GM21723 (cell line): ENCODE measurements at regions not wholly inside any gene's neighbourhood (a gene's known extent, or its start where the extent isn't known, plus 50 kb on each side); places are given as distances from the start of the nearest gene placed in this dataset.
"Not testable (repeated sequence)": the region's sequence is repeated elsewhere in the genome, so short reads cannot be mapped to it uniquely, and the experiment has no call there.

Source experiments
- ATAC-seq: cut with Tn5 transposase; IDR thresholded peaks from one replicate; pipeline ENCODE4 v1.9.1; 2021; ENCODE audit warnings: mild to moderate bottlenecking, moderate library complexity; ENCODE audit not compliant: unreplicated experiment

DNA sequence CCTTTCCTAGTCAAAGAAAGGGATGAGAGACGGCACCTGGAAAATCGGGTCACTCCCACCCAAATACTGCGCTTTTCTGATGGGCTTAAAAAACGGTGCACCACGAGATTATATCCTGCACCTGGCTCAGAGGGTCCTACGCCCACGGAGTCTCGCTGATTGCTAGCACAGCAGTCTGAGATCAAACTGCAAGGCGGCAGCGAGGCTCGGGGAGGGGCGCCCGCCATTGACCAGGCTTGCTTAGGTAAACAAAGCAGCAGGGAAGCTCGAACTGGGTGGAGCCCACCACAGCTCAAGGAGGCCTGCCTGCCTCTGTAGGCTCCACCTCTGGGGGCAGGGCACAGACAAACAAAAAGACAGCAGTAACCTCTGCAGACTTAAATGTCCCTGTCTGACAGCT is 309.9 kb downstream of the KIF20B start:
- not testable (repeated sequence) for ATAC-seq

GRCh38 chr10:90018819-90019218 is 317.4 kb downstream of the KIF20B start:
- no peak for ATAC-seq

DNA sequence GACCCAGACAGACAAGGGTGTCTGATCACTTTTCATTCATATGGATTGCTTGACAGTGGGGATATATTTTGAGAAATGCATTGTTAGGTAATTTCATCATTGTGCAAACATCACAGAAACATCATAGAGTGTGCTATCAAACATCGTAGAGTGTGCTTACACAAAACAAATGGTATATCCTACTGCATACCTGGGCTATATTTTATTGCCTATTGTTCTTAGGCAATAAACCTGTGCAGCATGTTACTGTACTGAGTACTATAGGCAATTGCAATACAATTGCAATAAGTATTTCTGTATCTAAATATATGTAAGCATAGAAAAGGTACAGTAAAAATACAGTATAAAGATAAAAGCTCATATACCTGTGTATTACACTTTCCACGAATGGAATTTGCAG is 319.1 kb downstream of the KIF20B start:
- no peak for ATAC-seq

GRCh38 chr10:90023950-90024349 is 322.6 kb downstream of the KIF20B start:
- ATAC-seq: no peak

- no peak for ATAC-seq
These were observed 326.9 kb downstream of the KIF20B start for GRCh38 chr10:90028312-90028711.

DNA sequence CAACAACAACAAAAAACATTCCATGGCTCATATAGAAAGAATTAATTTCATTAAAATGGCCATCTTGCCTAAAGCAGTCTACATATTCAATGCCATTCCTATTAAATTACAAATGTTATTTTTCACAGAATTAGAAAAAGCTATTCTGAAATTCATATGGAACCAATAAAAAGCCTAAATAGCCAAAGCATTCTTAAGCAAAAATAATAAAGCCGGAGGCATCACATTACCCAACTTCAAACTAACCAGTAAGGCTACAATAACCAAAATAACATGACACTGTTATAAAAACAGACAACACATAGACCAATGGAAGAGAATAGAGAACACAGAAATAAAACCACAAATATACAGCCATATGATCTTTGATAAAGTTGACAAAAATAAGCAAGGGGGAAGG is 330.4 kb downstream of the KIF20B start:
- no peak for ATAC-seq

- no peak for ATAC-seq
These were observed 331.1 kb downstream of the KIF20B start for GRCh38 chr10:90032519-90032918.

DNA sequence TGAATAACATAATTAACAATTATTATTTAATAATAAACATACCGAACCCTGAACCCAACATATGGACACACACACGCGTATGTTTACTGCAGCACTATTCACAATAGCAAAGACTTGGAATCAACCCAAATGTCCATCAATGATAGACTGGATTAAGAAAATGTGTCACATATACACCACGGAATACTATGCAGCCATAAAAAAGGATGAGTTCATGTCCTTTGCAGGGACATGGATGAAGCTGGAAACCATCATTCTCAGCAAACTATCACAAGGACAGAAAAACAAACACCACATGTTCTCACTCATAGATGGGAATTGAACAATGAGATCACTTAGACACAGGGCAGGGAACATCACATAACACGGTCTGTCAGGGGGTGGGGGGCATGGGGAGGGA is 333.5 kb downstream of the KIF20B start:
- not testable (repeated sequence) for ATAC-seq

GRCh38 chr10:90041585-90041984 is 340.2 kb downstream of the KIF20B start:
- ATAC-seq: no peak

- ATAC-seq: no peak
These were observed 340.7 kb downstream of the KIF20B start for GRCh38 chr10:90042075-90042474.

DNA sequence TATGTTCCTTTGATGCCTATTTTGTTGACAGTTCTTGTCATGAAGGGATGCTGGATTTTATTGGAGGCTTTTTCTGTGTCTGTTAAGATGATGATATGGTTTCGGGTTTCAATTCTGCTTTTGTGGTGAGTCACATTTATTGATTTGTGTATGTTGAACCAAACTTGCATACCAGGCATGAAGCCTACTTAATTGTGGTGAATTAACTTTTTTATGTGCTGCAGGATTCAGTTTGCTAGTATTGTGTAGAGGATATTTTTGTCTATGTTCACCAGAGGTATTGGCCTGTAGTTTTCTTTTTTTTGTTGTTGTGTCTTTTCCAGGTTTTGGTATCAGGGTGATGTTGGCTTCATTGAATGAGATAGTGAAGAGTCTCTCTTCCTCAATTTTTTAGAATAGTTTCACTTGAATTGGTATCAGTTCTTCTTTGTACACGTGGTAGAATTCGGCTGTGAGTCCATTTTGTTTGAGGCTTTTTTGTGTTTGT is 345.9 kb downstream of the KIF20B start:
- ATAC-seq: peak; percentile 86

DNA sequence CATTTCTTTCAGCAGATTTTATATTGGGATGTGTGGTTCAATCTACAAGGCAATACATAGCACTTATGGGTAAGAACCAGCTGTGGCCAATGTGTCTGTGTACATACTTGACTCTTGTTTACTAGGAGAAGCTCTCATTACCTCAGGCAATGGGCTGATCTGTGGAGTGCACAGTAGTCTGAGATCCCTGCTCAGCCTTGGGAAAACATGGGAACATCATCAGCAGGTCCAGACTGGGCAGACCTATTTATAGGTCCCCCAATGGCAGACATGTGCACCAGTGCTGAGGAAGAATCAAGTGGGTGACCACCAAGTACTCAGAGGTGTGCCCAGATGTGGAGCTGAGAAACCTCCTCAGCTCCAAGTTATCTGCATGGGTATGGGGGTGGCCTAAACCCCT is 349.7 kb downstream of the KIF20B start:
- ATAC-seq: peak; percentile 12

DNA sequence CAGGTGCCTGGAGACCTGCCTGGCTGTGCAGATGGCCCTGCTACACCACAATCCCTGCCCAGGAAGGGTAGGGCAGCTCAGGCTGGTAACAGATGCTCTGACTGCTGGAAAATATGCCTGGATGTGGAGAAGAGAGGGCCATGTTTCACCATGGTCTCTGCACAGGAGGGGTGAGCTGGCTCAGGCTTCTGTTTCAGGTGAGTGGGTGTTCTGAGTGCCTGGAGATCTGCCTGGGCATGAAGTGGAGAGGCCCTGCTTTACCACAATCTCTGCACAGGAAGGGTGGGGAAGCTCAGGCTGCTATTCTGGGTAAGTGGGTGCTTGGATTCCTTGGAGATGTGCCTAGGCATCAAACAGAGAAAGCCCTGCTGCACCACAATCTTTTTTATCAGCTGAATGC is 350.1 kb downstream of the KIF20B start:
- ATAC-seq: peak; percentile 51

DNA sequence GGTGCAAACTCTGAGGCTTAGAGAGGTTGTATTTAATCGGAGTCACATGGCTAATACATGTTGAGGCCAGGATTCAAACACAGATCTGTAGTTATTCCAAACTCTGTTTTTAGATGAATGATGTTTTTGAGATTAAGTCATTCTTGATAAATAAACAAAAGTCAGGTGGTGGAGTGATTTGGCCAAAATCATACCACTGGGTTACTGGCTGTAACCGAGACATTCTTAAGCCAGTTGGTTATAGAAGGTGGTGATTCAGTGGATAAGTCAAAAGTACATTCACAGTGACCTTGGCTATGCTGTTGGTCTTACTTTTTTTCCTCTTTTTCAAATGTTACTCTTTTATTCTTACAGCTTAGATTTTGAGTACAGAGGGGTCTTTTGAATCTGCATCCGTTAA is 361.4 kb downstream of the KIF20B start:
- ATAC-seq: no peak

GRCh38 chr10:90064295-90064694 is 362.9 kb downstream of the KIF20B start:
- no peak for ATAC-seq

- no peak for ATAC-seq
These were observed 365.0 kb downstream of the KIF20B start for GRCh38 chr10:90066435-90066834.

DNA sequence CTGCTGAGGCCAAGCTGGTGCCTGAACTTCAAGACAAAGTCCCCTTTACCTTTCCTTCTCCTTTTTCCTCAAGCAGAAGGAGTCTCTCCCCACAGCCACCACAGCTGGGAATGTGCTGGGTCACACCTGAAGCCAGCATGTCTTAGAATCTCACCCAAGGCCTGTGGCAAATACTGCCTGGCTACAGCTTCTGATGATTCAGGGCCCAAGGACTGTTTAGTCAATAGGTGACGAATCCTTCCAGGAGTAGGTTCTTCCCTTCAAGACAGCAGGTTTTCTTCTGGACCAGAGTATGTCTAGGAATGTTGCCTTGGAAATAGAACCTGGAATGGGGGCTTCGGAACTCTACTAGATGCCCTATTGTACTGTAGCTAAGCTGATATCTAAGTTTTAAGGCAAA is 374.6 kb downstream of the KIF20B start:
- no peak for ATAC-seq

- ATAC-seq: no peak
These were observed 378.4 kb downstream of the KIF20B start for GRCh38 chr10:90079819-90080218.

DNA sequence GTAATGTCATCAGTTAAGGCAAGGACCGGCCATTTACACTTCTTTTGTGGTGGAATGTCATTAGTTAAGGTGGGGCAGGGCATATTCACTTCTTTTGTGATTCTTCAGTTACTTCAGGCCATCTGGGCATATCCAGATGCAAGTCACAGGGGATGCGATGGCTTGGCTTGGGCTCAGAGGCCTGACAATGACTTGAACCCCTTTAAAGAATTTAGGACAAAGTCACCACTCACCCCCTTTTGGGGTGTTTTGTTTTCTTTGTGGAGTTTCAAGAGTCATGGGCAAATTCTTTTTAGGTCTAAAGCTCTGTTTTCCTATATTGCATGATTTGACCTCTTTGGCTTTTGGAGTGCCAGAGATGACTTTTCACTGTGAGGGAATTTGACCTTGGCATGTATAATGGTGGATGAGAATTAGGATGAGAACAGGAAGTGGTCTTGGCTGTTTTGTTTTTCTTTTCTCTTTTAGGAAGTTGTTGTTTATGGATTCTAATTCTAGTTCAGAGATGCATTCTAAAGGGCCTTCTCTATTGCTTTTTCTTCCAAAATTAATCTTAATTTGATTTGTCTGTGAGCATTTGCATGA is 385.3 kb downstream of the KIF20B start:
- ATAC-seq: not testable (repeated sequence)

GRCh38 chr10:90087197-90088023 is 386.0 kb downstream of the KIF20B start:
- ATAC-seq: peak; percentile 100

DNA sequence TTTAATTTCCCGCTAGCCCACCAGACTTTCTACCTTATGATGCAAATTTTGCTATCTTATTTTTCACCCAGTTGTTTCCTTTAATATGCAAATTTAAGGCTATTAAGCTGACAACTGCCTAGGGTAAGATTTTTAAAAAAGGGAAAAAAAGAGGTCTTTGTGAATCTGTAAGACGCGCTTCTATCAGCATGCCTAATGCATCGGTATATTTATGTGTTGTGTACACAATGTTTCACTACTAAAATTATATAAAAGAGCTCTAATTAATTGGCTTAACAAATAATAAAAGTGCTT is 386.6 kb downstream of the KIF20B start:
- ATAC-seq: no peak

- ATAC-seq: no peak
These were observed 388.3 kb downstream of the KIF20B start for GRCh38 chr10:90089719-90090118.

DNA sequence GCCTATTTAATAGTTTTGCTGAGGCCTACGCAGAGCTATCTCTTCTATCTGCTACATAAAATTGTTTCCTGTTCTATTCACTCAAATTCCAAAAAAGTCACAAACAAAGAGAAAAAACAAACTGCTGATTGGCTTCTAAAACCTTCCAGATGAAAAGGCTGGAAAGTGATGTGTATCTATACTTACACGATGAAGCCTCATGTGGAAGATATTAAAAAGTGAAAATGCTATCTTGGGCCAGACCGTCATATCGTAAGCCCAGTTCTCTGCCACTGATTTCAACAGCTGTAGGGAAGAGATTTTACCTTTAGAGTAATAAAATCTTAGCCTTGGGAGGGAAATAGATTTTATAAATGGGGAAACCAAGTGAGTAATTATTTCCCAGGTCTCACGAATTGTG is 394.8 kb downstream of the KIF20B start:
- no peak for ATAC-seq
